GM18519 (cell line): ENCODE measurements at regions not wholly inside any gene's neighbourhood (a gene's known extent, or its start where the extent isn't known, plus 50 kb on each side); places are given as distances from the start of the nearest gene placed in this dataset.
"Not testable (repeated sequence)": the region's sequence is repeated elsewhere in the genome, so short reads cannot be mapped to it uniquely, and the experiment has no call there.

Experiments
- ATAC-seq: cut with Tn5 transposase; IDR thresholded peaks from one replicate; pipeline ENCODE4 v1.9.1; 2021; ENCODE audit warnings: mild to moderate bottlenecking, moderate library complexity; ENCODE audit not compliant: unreplicated experiment, low FRiP score

DNA sequence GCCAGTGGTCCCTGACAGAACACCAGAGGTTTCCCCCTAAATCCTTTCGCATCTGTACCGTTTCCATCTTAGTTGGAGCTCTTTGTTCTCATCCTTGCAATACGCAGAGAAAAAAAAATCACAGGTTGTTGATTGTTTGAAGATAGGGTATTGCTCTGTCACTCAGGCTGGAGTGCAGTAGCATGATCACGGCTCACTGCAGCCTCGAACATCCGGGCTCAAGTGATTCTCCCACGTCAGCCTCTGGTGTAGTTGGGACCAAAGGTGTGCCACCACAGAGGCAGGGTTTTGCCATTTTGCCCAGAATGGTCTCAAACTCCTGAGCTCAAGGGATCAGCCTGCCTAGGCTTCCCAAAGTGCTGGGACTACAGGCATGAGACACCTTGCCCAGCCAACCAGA is 185.9 kb downstream of the FAM72C start:
- not testable (repeated sequence) for ATAC-seq

DNA sequence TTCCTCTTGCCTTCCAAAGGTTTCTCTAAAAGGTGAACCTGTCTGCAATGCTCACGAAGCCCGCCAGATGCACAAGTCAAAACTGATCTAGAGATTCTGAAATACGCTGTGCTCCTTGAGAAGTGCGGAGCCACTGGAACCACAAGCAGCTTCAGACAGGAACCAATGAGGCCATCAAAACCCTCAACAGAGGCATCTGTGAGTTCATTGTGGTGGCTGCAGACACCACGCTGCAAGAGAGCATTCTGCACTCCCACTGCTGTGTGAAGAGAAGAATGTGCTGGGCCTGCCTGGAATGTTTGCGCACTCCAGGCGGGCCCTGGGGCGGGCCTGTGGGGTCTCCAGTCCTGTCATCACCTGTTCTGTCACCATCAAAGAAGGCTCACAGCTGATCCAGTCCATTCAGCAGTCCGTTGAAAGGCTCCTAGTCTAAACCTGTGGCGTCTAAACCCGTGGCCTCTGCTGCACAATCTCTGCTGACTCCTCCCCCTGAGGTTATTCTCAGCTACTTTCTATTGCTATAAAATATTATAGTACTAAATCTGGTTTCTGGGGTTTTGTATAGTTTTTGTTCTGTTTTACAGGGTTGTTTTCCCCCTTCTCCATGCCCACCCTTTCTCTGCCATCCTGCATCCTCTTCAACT is 187.4 kb downstream of the FAM72C start:
- not testable (repeated sequence) for ATAC-seq

GRCh38 chr1:143778178-143778577 is 193.6 kb downstream of the FAM72C start:
- not testable (repeated sequence) for ATAC-seq

DNA sequence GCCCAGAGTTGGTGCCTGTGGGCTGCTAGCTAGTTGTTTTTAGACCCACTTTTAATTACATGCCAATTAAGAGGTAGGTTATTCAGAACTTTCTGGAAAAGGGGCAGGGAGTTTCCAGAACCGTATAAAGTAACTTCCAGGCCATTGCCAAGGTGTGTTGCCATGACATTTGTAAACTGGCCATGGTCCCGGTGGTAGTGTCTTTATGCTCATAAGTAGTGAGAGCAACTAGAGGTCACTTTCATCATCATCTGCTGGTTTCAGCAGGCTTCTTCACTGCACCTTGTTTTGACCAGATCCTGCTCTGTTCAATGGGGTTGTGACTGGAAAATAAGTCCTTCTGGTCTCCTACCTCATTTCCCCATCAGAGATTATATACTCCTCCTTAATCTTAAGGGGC is 207.0 kb downstream of the FAM72C start:
- ATAC-seq, result not testable (repeated sequence)

- ATAC-seq, result not testable (repeated sequence)
Measured at GRCh38 chr1:143760366-143760765, 211.4 kb downstream of the FAM72C start.

- not testable (repeated sequence) for ATAC-seq
Measured at GRCh38 chr1:143755961-143756360, 215.8 kb downstream of the FAM72C start.

GRCh38 chr1:143748906-143749305 is 222.9 kb downstream of the FAM72C start:
- no peak for ATAC-seq

GRCh38 chr1:143736562-143736961 is 235.2 kb downstream of the FAM72C start:
- ATAC-seq, result no peak

- no peak for ATAC-seq
Measured at GRCh38 chr1:143735764-143736461, 235.9 kb downstream of the FAM72C start.

GRCh38 chr1:143734261-143734660 is 237.5 kb downstream of the FAM72C start:
- ATAC-seq, result not testable (repeated sequence)

GRCh38 chr1:143730890-143731289 is 240.9 kb downstream of the FAM72C start:
- not testable (repeated sequence) for ATAC-seq

DNA sequence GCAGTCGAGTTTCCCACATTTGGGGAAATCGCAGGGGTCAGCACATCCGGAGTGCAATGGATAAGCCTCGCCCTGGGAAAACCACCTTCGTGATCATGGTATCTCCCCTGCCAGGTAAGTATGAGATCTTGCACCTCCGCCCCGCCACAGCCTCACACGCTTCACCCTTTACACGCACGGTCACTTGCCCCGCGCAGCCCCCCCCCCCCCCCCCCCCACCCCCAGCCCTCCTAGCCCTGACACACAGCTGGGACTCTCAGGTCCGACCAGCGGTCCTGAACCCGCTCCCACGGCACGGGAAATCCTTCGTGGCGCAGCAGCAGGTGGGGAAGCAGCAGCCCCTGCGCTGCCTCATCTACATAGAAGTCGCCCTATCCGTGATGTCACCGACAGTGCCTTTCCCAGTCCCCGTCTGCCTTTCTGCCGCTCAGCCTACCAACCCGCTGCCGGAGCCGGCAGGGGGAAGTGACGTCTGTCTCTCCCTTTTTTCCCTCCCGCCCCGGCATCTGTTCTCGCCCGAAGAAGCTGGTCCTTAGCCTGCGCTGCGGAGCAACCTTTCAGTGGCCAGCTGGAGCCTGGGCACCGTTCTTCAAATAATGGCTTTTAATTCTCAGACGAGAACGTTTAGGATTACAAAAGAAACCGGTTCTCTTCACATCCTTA is 242.2 kb downstream of the FAM72C start:
- peak; percentile 70 for ATAC-seq

DNA sequence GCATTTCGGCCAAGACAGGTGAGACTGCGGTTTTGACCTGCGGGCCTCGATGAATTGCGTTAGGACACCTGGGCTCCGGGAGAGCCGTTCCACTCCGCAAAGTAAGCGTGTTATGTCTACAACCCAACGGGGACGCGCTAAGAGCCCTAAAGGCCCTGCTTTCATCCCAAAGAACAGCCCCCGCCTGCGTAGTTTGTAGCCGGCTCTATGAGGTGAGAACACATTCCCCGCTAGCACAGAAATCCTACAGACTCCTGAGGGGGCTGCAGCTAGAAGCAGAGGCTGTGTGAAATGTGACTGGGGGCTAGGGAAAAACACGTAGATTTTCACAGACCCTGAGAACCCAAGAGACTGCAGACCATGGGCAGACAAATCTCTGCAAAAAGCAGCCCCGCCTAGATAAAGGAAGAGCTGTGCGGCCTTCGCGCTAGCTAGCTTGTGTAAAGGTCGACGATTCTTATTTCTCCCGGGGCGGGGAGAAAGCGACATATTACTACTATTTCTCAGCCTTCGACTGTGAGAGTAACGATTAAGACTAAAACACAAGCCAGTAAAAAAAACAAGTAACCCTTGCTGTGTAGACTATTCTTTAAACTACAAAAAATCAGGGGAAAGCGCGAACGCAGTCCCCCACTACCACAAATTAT is 242.9 kb downstream of the FAM72C start:
- ATAC-seq, result peak; percentile 90

GRCh38 chr1:143727263-143727662 is 244.5 kb downstream of the FAM72C start:
- no peak for ATAC-seq

- no peak for ATAC-seq
Measured at GRCh38 chr1:143721024-143721373, 250.8 kb downstream of the FAM72C start.

- ATAC-seq, result no peak
Measured at GRCh38 chr1:143720087-143721023, 251.4 kb downstream of the FAM72C start.

GRCh38 chr1:143718524-143718923 is 253.3 kb downstream of the FAM72C start:
- no peak for ATAC-seq

DNA sequence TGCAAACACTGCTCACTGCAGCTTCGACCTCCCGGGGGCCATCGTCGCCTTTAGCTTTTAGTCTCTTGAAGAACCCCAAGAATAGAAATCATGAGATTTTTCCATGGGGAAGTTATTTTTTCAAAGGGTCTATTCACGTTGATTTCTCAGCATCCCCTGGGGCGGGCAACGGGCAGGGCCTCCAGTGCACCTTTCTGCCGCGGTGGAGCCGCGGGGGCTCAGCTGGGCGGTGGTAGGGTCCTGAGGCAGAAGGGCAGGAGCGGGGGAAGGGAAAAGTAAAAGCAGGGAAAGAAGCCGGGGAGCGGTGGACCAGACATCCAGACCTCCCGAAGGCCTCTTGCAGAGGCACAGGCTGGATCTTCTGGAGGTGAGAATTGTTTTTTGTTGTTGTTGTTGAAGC is 253.8 kb downstream of the FAM72C start:
- no peak for ATAC-seq

GRCh38 chr1:143717434-143717833 is 254.4 kb downstream of the FAM72C start:
- ATAC-seq, result no peak

- ATAC-seq, result not testable (repeated sequence)
Measured at GRCh38 chr1:143714913-143715312, 256.9 kb downstream of the FAM72C start.
